ENCODE measurements at regions not wholly inside any gene's neighbourhood (a gene's known extent, or its start where the extent isn't known, plus 50 kb on each side); places are given as distances from the start of the nearest gene placed in this dataset.

- H3K4me1 ChIP-seq (replicated peaks): no peaks in the 10 kb centered on the region
- H3K27ac ChIP-seq: no peak overlapping the region
- WGBS: 70% methylated on average over 2 of the region's 2 CpGs
- intact Hi-C loops (cut with DNase I): no loop called here
- TF ChIP-seq POLR2AphosphoS5 (IDR thresholded peaks at IDR 0.05) (no peak), POLR2A (IDR thresholded peaks at IDR 0.05) (no peak), CTCF (IDR thresholded peaks at IDR 0.05) (no peak)
- no peaks in the 10 kb centered on the region for H3K27me3 ChIP-seq (replicated peaks; ENCODE audit: insufficient read depth)
- H3K4me3 ChIP-seq: no peak overlapping the region
- H3K36me3 ChIP-seq: no peaks in the 10 kb centered on the region
- H3K9me3 ChIP-seq: no peaks in the 10 kb centered on the region
- no peak for DNase-seq (ENCODE audit: low spot score)
These were observed 1415.2 kb downstream of the GATA3 start for GRCh38 chr10:9469663-9470205.

GRCh38 chr10:9470581-9470980 is 1416.1 kb downstream of the GATA3 start:
- 73% methylated on average over 1 of the region's 1 CpG for WGBS
- Histone ChIP-seq H3K36me3 (no peaks in the 10 kb centered on the region), H3K9me3 (no peaks in the 10 kb centered on the region), H3K27ac (no peak overlapping the region), H3K4me1 (replicated peaks) (no peaks in the 10 kb centered on the region), H3K4me3 (no peak overlapping the region), H3K27me3 (replicated peaks; ENCODE audit: insufficient read depth) (no peaks in the 10 kb centered on the region)
- no peak for DNase-seq (ENCODE audit: low spot score)
- intact Hi-C loops (cut with DNase I): no loop called here
- TF ChIP-seq POLR2AphosphoS5 (IDR thresholded peaks at IDR 0.05) (no peak), POLR2A (IDR thresholded peaks at IDR 0.05) (no peak), CTCF (IDR thresholded peaks at IDR 0.05) (no peak)

- DNase-seq (ENCODE audit: low spot score): no peak
- Histone ChIP-seq H3K36me3 (no peaks in the 10 kb centered on the region), H3K9me3 (no peaks in the 10 kb centered on the region), H3K27me3 (replicated peaks; ENCODE audit: insufficient read depth) (no peaks in the 10 kb centered on the region), H3K4me3 (no peak overlapping the region), H3K4me1 (replicated peaks) (no peaks in the 10 kb centered on the region), H3K27ac (no peak overlapping the region)
- no peak for TF ChIP-seq POLR2A (IDR thresholded peaks at IDR 0.05)
- intact Hi-C loops (cut with DNase I): no loop called here
- WGBS: 72% methylated on average over 3 of the region's 3 CpGs
These were observed 1447.5 kb downstream of the GATA3 start for GRCh38 chr10:9501944-9502343.

GRCh38 chr10:9504227-9504626 is 1449.7 kb downstream of the GATA3 start:
- DNase-seq (ENCODE audit: low spot score): no peak
- no peaks in the 10 kb centered on the region for H3K36me3 ChIP-seq
- H3K27ac ChIP-seq: no peak overlapping the region
- intact Hi-C loops (cut with DNase I): no loop called here
- no peaks in the 10 kb centered on the region for H3K4me1 ChIP-seq (replicated peaks)
- H3K9me3 ChIP-seq: no peaks in the 10 kb centered on the region
- 87% methylated on average over 2 of the region's 2 CpGs for WGBS
- no peak for TF ChIP-seq POLR2AphosphoS5 (IDR thresholded peaks at IDR 0.05)
- no peak for TF ChIP-seq CTCF (IDR thresholded peaks at IDR 0.05)
- no peak for TF ChIP-seq POLR2A (IDR thresholded peaks at IDR 0.05)
- no peaks in the 10 kb centered on the region for H3K27me3 ChIP-seq (replicated peaks; ENCODE audit: insufficient read depth)
- H3K4me3 ChIP-seq: no peak overlapping the region

- Histone ChIP-seq H3K4me3 (no peak overlapping the region), H3K27me3 (replicated peaks; ENCODE audit: insufficient read depth) (no peaks in the 10 kb centered on the region), H3K36me3 (no peaks in the 10 kb centered on the region), H3K9me3 (no peaks in the 10 kb centered on the region), H3K4me1 (replicated peaks) (no peaks in the 10 kb centered on the region), H3K27ac (no peak overlapping the region)
- 44% methylated on average over 2 of the region's 2 CpGs for WGBS
- DNase-seq (ENCODE audit: low spot score): no peak
- TF ChIP-seq POLR2A (IDR thresholded peaks at IDR 0.05): no peak
- no peak for TF ChIP-seq CTCF (IDR thresholded peaks at IDR 0.05)
- no peak for TF ChIP-seq POLR2AphosphoS5 (IDR thresholded peaks at IDR 0.05)
- intact Hi-C loops (cut with DNase I): no loop called here
These were observed 1451.1 kb downstream of the GATA3 start for GRCh38 chr10:9505546-9505945.
